Omental fat pad (tissue), 3 donors: ENCODE measurements at regions not wholly inside any gene's neighbourhood (a gene's known extent, or its start where the extent isn't known, plus 50 kb on each side); places are given as distances from the start of the nearest gene placed in this dataset.
"Not testable (repeated sequence)": the region's sequence is repeated elsewhere in the genome, so short reads cannot be mapped to it uniquely, and the experiment has no call there.

Source experiments
- ATAC-seq: fragments of 150-250 bp; one replicate; pipeline ENCODE4 v1.9.1; 2016; ENCODE audit warnings: mild to moderate bottlenecking, moderate library complexity; ENCODE audit not compliant: low FRiP score
- DNase-seq: peaks from one replicate; pipeline ENCODE4 v3.0.0-alpha.2; 2019; ENCODE audit warnings: low spot score
- TF ChIP-seq, protein P1 (sequence below), 3 donors: fragments of 450-650 bp; IDR thresholded peaks; one replicate each; pipeline ENCODE4 v1.5.1; 2016 to 2017; ENCODE audit warnings: antibody characterized with exemption in 3 of 3, mild to moderate bottlenecking in 3 of 3, moderate library complexity in 2 of 3

DNA sequence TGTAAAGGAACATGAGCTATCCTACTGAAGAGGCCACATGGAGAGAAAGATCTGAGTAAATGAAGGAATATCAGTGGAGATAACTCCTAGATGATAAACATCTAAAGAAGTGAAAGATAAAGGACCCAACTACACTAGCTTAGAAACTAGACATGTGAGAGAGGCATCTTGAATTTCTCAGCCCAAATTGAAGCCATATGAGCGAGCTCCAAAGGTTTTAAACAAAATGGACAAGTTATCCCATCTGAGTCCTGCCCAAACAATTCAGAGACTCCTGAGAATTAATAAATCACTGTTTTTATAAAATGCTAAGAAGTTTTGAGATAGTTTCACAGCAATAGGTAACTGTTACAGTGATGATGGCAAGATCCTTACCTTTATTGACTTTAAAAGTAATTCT lies 438.9 kb downstream of the NAV3 start:
- TF ChIP-seq, protein P1, sequence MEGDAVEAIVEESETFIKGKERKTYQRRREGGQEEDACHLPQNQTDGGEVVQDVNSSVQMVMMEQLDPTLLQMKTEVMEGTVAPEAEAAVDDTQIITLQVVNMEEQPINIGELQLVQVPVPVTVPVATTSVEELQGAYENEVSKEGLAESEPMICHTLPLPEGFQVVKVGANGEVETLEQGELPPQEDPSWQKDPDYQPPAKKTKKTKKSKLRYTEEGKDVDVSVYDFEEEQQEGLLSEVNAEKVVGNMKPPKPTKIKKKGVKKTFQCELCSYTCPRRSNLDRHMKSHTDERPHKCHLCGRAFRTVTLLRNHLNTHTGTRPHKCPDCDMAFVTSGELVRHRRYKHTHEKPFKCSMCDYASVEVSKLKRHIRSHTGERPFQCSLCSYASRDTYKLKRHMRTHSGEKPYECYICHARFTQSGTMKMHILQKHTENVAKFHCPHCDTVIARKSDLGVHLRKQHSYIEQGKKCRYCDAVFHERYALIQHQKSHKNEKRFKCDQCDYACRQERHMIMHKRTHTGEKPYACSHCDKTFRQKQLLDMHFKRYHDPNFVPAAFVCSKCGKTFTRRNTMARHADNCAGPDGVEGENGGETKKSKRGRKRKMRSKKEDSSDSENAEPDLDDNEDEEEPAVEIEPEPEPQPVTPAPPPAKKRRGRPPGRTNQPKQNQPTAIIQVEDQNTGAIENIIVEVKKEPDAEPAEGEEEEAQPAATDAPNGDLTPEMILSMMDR (IDR thresholded peaks at IDR 0.05): no peak
- DNase-seq (no peak), ATAC-seq (no peak)

DNA sequence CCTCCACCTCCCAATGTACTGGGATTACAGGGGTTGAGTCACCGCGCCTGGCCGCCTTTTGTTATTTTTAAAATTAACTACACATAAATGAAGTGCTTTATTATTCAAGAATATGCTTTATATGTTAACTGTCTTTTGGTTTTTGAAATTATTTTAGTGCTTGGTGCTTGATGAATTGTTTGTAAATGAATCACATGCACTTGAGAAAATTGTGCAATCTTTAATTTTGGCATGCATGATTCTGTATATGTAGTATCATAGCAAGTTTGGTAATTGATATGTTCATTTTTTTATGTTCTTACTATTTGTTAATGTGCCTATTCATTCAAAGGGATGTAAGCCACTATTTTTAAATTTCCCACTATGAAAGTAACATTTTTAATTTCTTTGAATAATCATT lies 440.9 kb downstream of the NAV3 start:
- TF ChIP-seq, protein P1 (IDR thresholded peaks at IDR 0.05): no peak
- no peak for DNase-seq
- no peak for ATAC-seq

DNA sequence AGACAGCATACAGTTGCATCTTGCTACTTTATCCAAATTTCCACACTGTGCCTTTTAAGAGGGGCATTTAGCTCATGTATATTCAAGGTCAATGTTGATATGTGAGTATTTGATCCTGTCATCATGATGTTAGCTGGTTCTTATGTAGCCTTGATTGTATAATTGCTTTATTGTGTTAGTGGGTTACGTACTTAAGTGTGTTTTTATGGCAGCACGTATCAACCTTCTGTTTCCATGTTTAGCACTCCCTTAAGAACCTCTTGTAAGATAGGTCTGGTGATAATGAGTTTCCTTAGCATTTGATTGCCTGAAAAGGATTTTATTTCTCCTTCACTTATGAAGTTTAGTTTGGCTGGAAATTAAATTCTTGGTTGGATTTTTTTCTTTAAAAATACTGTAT lies 445.2 kb downstream of the NAV3 start:
- no peak for DNase-seq
- TF ChIP-seq, protein P1 (IDR thresholded peaks at IDR 0.05): no peak
- no peak for ATAC-seq

DNA sequence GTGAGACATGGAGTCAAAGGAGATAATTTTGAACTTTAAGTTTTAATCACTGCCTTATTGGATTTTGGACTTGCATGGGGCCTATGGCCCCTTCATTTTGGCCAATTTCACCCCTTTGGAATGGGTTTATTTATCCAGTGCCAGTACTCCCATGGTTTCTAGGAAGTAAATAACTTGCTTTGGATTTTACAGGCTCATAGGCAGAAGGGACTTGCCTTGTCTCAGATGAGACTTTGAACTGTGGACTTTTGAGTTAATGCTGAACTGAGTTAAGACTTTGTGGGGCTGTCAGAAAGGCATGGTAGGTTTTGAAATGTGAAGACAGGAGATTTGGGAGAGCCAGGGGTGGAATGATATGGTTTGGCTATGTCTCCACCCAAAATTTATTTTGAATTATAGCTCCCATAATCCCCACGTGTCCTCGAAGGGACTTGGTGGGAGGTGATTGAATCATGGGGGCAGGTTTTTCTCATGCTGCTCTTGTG lies 448.1 kb downstream of the NAV3 start:
- ATAC-seq (no peak), DNase-seq (no peak)
- TF ChIP-seq, protein P1 (IDR thresholded peaks at IDR 0.05): no peak

DNA sequence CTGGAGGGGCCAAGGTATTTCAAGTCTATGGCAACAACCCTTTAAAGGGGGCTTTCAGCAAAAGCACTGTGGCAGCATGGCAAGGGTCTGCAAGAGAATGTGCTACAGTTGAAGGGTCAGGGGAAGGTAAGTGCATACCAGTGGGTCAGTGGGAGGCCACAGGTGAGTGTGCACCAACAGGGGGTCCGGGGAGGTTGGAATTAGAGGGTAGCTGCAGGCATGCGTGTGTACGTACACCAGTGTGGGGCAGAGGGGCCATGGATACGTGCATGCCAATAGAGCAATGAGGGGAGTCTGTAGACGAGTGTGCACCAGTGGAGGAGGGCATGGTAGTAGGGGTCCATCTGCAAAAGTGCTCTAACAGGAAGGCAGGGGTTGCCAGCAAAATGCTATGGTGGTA lies 448.9 kb downstream of the NAV3 start:
- DNase-seq (no peak), ATAC-seq (no peak)
- TF ChIP-seq, protein P1 (IDR thresholded peaks at IDR 0.05): no peak

DNA sequence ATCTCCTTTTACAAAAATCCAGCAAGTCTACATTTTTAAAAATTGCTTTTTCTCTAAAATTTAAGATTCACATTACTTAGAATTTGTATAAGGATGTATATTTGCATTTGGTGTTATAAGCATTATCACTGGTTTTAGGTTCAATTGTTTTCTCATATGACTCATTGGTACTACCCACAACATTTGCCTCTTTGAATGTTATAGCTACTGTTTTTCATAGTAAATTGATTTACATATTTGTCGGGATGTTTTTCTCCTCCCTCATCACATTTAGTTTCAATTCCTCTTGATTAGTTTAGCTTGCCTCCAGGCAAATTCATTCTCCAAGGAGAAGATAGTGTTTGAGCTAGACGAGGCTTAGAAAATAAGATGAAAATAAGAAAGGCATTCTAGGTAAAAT lies 450.4 kb downstream of the NAV3 start:
- ATAC-seq, DNase-seq: not testable (repeated sequence)

DNA sequence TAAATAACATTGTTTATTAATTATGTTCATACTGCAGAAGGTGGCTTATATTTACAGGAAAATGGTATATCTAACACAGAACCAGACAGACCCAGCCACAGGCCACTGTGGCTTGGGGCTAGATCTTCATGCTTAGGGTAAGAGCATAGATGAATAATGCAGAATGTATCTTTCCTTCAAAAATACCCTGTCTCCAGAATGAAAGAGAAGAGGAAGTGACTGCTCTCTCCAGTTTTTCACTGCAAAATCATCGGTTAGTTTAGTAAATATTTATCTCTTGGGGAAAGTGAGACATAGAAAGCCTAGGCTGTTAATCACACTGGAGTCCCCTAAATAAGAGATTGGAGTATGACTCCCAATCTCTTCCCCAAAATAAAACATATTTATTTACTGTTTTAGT lies 453.7 kb downstream of the NAV3 start:
- TF ChIP-seq, protein P1 (IDR thresholded peaks at IDR 0.05): no peak
- DNase-seq: no peak
- no peak for ATAC-seq
